ENCODE measurements at regions not wholly inside any gene's neighbourhood (a gene's known extent, or its start where the extent isn't known, plus 50 kb on each side); places are given as distances from the start of the nearest gene placed in this dataset.

DNA sequence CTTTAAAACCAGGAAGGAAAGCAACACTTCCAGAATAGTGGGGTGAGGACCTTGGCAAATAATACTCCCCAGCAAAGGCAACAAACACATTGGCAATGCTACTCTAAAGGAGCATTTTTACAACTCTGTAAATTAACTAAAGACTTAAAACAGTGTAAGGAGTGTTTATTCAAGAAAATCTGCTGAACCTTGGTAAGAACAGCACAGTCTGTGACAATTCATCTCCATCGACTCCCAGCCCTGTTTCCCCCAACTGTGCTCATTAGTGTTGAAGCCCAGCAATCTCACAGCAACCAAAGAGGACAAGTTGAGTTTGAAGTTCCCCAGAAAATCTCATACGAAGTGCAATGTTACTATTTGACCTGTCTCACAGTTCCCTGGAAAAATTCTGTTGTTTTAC is 884.9 kb downstream of the C6orf118 start:
- TF ChIP-seq, protein P1, sequence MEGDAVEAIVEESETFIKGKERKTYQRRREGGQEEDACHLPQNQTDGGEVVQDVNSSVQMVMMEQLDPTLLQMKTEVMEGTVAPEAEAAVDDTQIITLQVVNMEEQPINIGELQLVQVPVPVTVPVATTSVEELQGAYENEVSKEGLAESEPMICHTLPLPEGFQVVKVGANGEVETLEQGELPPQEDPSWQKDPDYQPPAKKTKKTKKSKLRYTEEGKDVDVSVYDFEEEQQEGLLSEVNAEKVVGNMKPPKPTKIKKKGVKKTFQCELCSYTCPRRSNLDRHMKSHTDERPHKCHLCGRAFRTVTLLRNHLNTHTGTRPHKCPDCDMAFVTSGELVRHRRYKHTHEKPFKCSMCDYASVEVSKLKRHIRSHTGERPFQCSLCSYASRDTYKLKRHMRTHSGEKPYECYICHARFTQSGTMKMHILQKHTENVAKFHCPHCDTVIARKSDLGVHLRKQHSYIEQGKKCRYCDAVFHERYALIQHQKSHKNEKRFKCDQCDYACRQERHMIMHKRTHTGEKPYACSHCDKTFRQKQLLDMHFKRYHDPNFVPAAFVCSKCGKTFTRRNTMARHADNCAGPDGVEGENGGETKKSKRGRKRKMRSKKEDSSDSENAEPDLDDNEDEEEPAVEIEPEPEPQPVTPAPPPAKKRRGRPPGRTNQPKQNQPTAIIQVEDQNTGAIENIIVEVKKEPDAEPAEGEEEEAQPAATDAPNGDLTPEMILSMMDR (conservative IDR thresholded peaks at IDR 0.05; ENCODE audit: low read depth, low read length): no peak
- TF ChIP-seq MAZ (IDR thresholded peaks at IDR 0.05; ENCODE audit: borderline replicate concordance, low read depth, low read length) (no peak), POLR2A (IDR thresholded peaks at IDR 0.05; ENCODE audit: low read depth, low read length) (no peak), USF2 (IDR thresholded peaks at IDR 0.05; ENCODE audit: low read depth, low read length) (no peak), RAD21 (IDR thresholded peaks at IDR 0.05; ENCODE audit: low read length) (no peak), CEBPB (IDR thresholded peaks at IDR 0.05; ENCODE audit: low read depth, low read length) (no peak), FOS (IDR thresholded peaks at IDR 0.05; ENCODE audit: low read depth, low read length) (no peak), BHLHE40 (IDR thresholded peaks at IDR 0.05; ENCODE audit: low read depth, low read length) (no peak), RCOR1 (IDR thresholded peaks at IDR 0.05; ENCODE audit: insufficient replicate concordance, low read length) (no peak), MAFK (IDR thresholded peaks at IDR 0.05; ENCODE audit: low read depth, low read length) (no peak), MXI1 (IDR thresholded peaks at IDR 0.05; ENCODE audit: borderline replicate concordance, low read depth, low read length) (no peak)
- TF ChIP-seq, protein P2, sequence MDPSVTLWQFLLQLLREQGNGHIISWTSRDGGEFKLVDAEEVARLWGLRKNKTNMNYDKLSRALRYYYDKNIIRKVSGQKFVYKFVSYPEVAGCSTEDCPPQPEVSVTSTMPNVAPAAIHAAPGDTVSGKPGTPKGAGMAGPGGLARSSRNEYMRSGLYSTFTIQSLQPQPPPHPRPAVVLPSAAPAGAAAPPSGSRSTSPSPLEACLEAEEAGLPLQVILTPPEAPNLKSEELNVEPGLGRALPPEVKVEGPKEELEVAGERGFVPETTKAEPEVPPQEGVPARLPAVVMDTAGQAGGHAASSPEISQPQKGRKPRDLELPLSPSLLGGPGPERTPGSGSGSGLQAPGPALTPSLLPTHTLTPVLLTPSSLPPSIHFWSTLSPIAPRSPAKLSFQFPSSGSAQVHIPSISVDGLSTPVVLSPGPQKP (IDR thresholded peaks at IDR 0.05; ENCODE audit: borderline replicate concordance, low read depth, low read length): no peak

All from IMR-90 (cell line).